ENCODE measurements at regions not wholly inside any gene's neighbourhood (a gene's known extent, or its start where the extent isn't known, plus 50 kb on each side); places are given as distances from the start of the nearest gene placed in this dataset.
"Not testable (repeated sequence)": the region's sequence is repeated elsewhere in the genome, so short reads cannot be mapped to it uniquely, and the experiment has no call there.

DNA sequence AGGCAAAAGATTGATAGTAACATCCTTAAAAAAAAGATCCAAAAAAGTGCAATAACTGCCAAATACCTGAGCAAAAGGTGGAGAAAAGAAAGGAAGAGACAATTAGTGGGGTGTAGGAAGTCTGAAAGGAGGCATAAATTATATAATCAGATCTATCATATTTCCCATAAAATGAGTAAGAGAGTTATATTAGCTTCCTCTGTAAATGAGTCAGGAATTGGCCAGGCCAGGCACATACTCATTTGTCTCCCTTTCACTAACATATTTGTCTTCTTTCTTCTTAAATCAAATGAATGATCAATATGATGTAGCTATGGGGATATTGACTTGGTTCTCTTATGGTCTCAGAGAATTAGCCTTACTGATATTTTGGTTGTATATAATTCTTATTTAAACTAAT, 292.3 kb upstream of the CADM2 start:
- TF ChIP-seq, protein P1, sequence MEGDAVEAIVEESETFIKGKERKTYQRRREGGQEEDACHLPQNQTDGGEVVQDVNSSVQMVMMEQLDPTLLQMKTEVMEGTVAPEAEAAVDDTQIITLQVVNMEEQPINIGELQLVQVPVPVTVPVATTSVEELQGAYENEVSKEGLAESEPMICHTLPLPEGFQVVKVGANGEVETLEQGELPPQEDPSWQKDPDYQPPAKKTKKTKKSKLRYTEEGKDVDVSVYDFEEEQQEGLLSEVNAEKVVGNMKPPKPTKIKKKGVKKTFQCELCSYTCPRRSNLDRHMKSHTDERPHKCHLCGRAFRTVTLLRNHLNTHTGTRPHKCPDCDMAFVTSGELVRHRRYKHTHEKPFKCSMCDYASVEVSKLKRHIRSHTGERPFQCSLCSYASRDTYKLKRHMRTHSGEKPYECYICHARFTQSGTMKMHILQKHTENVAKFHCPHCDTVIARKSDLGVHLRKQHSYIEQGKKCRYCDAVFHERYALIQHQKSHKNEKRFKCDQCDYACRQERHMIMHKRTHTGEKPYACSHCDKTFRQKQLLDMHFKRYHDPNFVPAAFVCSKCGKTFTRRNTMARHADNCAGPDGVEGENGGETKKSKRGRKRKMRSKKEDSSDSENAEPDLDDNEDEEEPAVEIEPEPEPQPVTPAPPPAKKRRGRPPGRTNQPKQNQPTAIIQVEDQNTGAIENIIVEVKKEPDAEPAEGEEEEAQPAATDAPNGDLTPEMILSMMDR (IDR thresholded peaks at IDR 0.05), result no peak
- H3K4me1 ChIP-seq, result no peaks in the 10 kb centered on the region
- no peaks in the 10 kb centered on the region for H3K36me3 ChIP-seq
- DNase-seq, result no peak
- intact Hi-C loops (cut with DNase I; ENCODE audit: low total_unique reads), result no loop called here
- H3K27ac ChIP-seq, result no peak overlapping the region
- no peaks in the 10 kb centered on the region for H3K27me3 ChIP-seq
- no peak overlapping the region for H3K4me3 ChIP-seq
- H3K9me3 ChIP-seq, result no peaks in the 10 kb centered on the region

DNA sequence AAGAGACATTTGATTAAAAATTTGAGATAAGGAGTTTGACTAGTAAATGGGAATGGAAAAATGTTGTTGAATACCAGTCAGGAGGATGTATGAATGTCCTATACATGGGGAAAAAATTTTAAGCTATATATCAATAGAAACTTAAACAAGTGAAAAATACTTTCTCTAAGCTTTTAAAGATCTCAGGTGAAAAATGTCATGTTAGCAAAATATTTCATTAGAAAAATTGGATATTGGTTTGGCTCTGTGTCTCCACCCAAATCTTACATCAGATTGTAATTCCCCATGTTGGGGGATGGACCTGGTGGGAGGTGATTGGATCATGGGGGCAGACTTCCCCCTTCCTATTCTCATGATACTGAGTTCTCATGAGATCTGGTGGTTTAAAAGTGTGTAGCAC, 279.6 kb upstream of the CADM2 start:
- intact Hi-C loops (cut with DNase I; ENCODE audit: low total_unique reads), result no loop called here
- no peak overlapping the region for H3K4me3 ChIP-seq
- H3K36me3 ChIP-seq, result no peaks in the 10 kb centered on the region
- no peaks in the 10 kb centered on the region for H3K9me3 ChIP-seq
- no peaks in the 10 kb centered on the region for H3K4me1 ChIP-seq
- H3K27me3 ChIP-seq, result no peaks in the 10 kb centered on the region
- TF ChIP-seq, protein P1 (IDR thresholded peaks at IDR 0.05), result no peak
- no peak overlapping the region for H3K27ac ChIP-seq
- DNase-seq, result no peak

DNA sequence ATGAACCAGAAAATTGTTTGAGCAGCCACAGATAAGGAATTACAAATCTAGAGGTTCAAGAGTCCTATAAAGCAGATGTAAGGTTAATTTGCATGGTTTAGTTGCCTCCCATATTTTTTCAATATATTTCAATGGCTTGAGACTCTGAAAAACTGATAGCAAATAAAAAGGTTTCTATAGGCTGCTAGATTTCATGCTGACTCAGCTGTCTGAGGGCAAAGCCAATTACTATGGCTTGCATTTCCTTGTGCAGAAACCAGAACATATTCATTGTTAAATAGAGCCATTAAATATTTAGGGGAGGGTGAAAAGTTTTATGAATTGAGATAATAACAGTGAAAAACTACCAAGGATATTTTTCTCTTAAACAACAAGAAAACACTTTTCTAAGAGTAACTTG, 278.1 kb upstream of the CADM2 start:
- intact Hi-C loops (cut with DNase I; ENCODE audit: low total_unique reads), result no loop called here
- Histone ChIP-seq H3K4me1 (no peaks in the 10 kb centered on the region), H3K27ac (no peak overlapping the region), H3K36me3 (no peaks in the 10 kb centered on the region), H3K27me3 (no peaks in the 10 kb centered on the region), H3K9me3 (no peaks in the 10 kb centered on the region), H3K4me3 (no peak overlapping the region)
- TF ChIP-seq, protein P1 (IDR thresholded peaks at IDR 0.05), result no peak
- DNase-seq, result no peak

DNA sequence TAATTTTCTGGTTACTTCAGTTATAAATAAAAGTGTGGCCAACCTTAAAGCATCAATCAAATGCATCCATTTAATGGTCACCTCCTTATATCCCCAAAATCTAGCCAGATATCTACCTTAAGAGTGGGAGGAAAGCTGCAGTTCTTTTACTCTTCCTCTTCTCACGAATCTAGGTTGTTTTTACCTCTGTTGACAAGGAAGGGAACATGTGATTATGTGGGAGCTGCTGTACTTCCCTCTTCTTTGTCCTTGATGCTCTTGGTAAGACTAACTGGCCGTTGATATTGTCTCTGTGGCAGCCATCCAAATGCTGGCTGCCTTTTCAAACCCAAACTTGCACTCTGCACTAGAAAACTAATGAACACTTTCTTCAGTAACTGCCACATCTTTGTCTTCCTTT, 275.3 kb upstream of the CADM2 start:
- intact Hi-C loops (cut with DNase I; ENCODE audit: low total_unique reads), result no loop called here
- H3K27me3 ChIP-seq, result no peaks in the 10 kb centered on the region
- H3K4me3 ChIP-seq, result no peak overlapping the region
- TF ChIP-seq, protein P1 (IDR thresholded peaks at IDR 0.05), result no peak
- no peaks in the 10 kb centered on the region for H3K9me3 ChIP-seq
- no peak for DNase-seq
- no peaks in the 10 kb centered on the region for H3K4me1 ChIP-seq
- no peaks in the 10 kb centered on the region for H3K36me3 ChIP-seq
- no peak overlapping the region for H3K27ac ChIP-seq

DNA sequence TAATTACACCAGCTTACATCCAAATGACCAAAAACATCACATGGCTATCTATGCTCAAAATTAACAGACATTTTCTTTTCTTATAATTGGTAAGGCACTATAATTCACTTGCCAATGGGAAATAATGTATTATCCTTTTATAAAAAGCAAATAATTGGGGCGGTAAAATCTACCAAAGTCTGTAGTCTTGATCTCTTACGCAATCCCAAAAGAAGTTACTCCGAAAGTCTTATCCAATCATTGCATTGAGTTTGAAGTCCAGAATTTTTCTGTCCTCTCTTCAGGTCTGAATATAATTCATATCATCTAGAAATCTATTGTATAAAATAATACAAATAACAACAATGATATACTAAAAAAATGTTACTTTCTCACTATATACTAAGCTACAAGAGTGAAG, 273.3 kb upstream of the CADM2 start:
- no peaks in the 10 kb centered on the region for H3K4me1 ChIP-seq
- no peaks in the 10 kb centered on the region for H3K27me3 ChIP-seq
- H3K36me3 ChIP-seq, result no peaks in the 10 kb centered on the region
- intact Hi-C loops (cut with DNase I; ENCODE audit: low total_unique reads), result no loop called here
- no peaks in the 10 kb centered on the region for H3K9me3 ChIP-seq
- DNase-seq, result no peak
- H3K27ac ChIP-seq, result no peak overlapping the region
- H3K4me3 ChIP-seq, result no peak overlapping the region
- TF ChIP-seq, protein P1 (IDR thresholded peaks at IDR 0.05), result no peak

DNA sequence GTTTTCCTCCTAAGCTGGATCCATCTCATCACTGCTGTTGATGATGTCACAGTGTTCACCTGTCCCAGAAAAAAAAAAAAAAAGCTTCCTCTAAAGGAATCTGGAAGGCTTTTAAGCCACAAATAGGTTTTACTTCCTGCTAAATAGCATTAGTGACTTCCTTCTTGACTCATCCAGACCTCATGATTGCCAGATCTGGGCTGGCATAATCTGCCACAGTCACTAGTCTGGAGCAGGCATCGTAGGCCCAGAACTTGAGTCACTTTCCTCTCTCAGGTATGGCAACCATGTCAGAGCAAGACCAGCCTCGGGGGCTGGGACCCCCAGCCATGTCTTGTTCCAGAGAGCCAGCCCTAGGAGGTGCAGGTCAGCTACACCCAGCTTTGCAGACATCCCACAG, 266.5 kb upstream of the CADM2 start:
- no peak overlapping the region for H3K27ac ChIP-seq
- no peaks in the 10 kb centered on the region for H3K36me3 ChIP-seq
- intact Hi-C loops (cut with DNase I; ENCODE audit: low total_unique reads), result no loop called here
- DNase-seq, result peak in 1 of 2 donors; percentile 28
- TF ChIP-seq, protein P1 (IDR thresholded peaks at IDR 0.05), result no peak
- no peaks in the 10 kb centered on the region for H3K27me3 ChIP-seq
- no peak overlapping the region for H3K4me3 ChIP-seq
- no peaks in the 10 kb centered on the region for H3K9me3 ChIP-seq
- no peaks in the 10 kb centered on the region for H3K4me1 ChIP-seq

DNA sequence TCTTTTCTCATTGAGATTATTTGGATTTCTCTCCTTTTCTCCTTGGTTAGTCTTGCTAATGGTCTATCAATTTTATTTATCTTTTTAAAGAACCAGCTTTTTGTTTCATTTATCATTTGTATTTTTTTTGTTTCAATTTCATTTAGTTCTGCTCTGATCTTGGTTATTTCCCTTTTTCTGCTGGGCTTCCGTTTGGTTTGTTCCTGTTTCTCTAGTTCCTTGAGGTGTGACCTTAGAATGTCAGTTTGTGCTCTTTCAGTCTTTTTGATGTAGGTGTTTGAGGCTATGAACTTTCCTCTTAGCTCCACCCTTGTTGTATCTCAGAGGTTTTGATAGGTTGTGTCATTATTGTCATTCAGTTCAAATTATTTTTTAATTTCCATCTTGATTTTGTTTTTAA, 248.5 kb upstream of the CADM2 start:
- H3K27ac ChIP-seq; H3K4me3 ChIP-seq; H3K9me3 ChIP-seq; H3K36me3 ChIP-seq; DNase-seq; intact Hi-C loops (cut with DNase I; ENCODE audit: low total_unique reads); H3K27me3 ChIP-seq; H3K4me1 ChIP-seq: not testable (repeated sequence)
